ENCODE measurements at regions not wholly inside any gene's neighbourhood (a gene's known extent, or its start where the extent isn't known, plus 50 kb on each side); places are given as distances from the start of the nearest gene placed in this dataset.

GRCh38 chr2:78024996-78025395, 502.8 kb upstream of the LRRTM4 start:
- Histone ChIP-seq H3K27ac (ENCODE audit: low read depth in 1 of 2, low read length in 1 of 2) (no peak overlapping the region), H3K9me3 (ENCODE audit: control insufficient read depth in 4 of 4, insufficient read depth in 3 of 4, low read length in 3 of 4) (peaks cover 0 to 8% (median 7%) of the 10 kb centered on the region in 4 donors), H3K36me3 (ENCODE audit: control insufficient read depth in 4 of 4, insufficient read depth in 4 of 4, low read length in 4 of 4) (no peaks in the 10 kb centered on the region), H3K4me1 (ENCODE audit: control insufficient read depth in 5 of 5, insufficient read depth in 5 of 5, low read length in 5 of 5) (no peaks in the 10 kb centered on the region), H3K4me3 (no peak overlapping the region), H3K27me3 (ENCODE audit: control insufficient read depth in 3 of 3, insufficient read depth in 3 of 3, low read length in 2 of 3) (no peaks in the 10 kb centered on the region), H3K9ac (ENCODE audit: insufficient read depth in 1 of 2, low read length in 2 of 2) (no peak overlapping the region)
- DNase-seq (no peak), ATAC-seq (ENCODE audit: insufficient read depth, low FRiP score) (no peak)
- TF ChIP-seq, protein P1, sequence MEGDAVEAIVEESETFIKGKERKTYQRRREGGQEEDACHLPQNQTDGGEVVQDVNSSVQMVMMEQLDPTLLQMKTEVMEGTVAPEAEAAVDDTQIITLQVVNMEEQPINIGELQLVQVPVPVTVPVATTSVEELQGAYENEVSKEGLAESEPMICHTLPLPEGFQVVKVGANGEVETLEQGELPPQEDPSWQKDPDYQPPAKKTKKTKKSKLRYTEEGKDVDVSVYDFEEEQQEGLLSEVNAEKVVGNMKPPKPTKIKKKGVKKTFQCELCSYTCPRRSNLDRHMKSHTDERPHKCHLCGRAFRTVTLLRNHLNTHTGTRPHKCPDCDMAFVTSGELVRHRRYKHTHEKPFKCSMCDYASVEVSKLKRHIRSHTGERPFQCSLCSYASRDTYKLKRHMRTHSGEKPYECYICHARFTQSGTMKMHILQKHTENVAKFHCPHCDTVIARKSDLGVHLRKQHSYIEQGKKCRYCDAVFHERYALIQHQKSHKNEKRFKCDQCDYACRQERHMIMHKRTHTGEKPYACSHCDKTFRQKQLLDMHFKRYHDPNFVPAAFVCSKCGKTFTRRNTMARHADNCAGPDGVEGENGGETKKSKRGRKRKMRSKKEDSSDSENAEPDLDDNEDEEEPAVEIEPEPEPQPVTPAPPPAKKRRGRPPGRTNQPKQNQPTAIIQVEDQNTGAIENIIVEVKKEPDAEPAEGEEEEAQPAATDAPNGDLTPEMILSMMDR (IDR thresholded peaks at IDR 0.05; ENCODE audit: control extremely low read depth, extremely low read depth) = no peak
- WGBS, 2 donors = 76 to 85% methylated on average over 2 of the region's 2 CpGs

DNA sequence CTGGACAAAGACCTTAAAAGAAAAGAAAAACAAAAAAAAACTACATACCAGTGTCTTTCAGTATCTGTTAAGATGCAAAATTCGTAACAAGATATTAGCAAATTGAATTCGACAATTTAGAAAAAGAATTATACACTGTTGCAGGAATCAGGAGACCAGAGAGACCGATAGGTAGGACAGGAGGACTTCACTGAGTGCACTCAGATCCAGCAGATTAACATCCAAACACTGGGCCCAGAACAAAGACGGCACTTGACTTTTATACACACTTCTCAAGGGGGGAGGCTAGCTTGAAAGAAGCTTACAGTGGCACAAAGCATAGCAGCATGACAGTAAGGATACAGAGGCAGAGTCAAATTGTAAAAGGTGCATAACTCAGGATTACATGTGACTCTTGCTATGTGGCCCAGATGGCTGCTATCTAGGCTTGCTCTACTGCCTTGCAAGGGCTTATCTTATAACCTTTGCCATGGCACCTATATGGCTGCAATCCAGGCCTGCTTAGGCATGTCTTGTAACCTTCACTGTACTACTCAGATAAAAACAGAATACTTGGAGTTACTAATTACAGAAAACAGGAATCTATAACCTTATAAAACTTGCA, 507.3 kb upstream of the LRRTM4 start:
- ATAC-seq (ENCODE audit: insufficient read depth, low FRiP score) = no peak
- WGBS, 2 donors = 55 to 77% methylated on average over 4 of the region's 4 CpGs

GRCh38 chr2:78034706-78035105, 512.5 kb upstream of the LRRTM4 start:
- H3K4me3 ChIP-seq = no peak overlapping the region
- H3K4me1 ChIP-seq (ENCODE audit: control insufficient read depth in 5 of 5, insufficient read depth in 5 of 5, low read length in 5 of 5) = no peaks in the 10 kb centered on the region
- no peak overlapping the region for H3K27ac ChIP-seq (ENCODE audit: low read depth in 1 of 2, low read length in 1 of 2)
- TF ChIP-seq, protein P1 (IDR thresholded peaks at IDR 0.05; ENCODE audit: control extremely low read depth, extremely low read depth) = no peak
- ATAC-seq (ENCODE audit: insufficient read depth, low FRiP score) = no peak
- H3K27me3 ChIP-seq (ENCODE audit: control insufficient read depth in 3 of 3, insufficient read depth in 3 of 3, low read length in 2 of 3) = no peaks in the 10 kb centered on the region
- 56 to 60% methylated on average over 3 of the region's 3 CpGs for WGBS, 2 donors
- H3K36me3 ChIP-seq (ENCODE audit: control insufficient read depth in 4 of 4, insufficient read depth in 4 of 4, low read length in 4 of 4) = no peaks in the 10 kb centered on the region
- no peak for DNase-seq
- peaks cover 0 to 3% (median 1%) of the 10 kb centered on the region in 4 donors for H3K9me3 ChIP-seq (ENCODE audit: control insufficient read depth in 4 of 4, insufficient read depth in 3 of 4, low read length in 3 of 4)
- H3K9ac ChIP-seq (ENCODE audit: insufficient read depth in 1 of 2, low read length in 2 of 2) = no peak overlapping the region

More for the DNA sequence above, 507.3 kb upstream of the LRRTM4 start:
- TF ChIP-seq, protein P1 (IDR thresholded peaks at IDR 0.05; ENCODE audit: control extremely low read depth, extremely low read depth) = no peak
- Histone ChIP-seq H3K9me3 (ENCODE audit: control insufficient read depth in 4 of 4, insufficient read depth in 3 of 4, low read length in 3 of 4) (peaks cover 0 to 7% (median 5%) of the 10 kb centered on the region in 4 donors), H3K4me1 (ENCODE audit: control insufficient read depth in 5 of 5, insufficient read depth in 5 of 5, low read length in 5 of 5) (no peaks in the 10 kb centered on the region), H3K4me3 (no peak overlapping the region), H3K27ac (ENCODE audit: low read depth in 1 of 2, low read length in 1 of 2) (no peak overlapping the region), H3K9ac (ENCODE audit: insufficient read depth in 1 of 2, low read length in 2 of 2) (no peak overlapping the region), H3K27me3 (ENCODE audit: control insufficient read depth in 3 of 3, insufficient read depth in 3 of 3, low read length in 2 of 3) (no peaks in the 10 kb centered on the region), H3K36me3 (ENCODE audit: control insufficient read depth in 4 of 4, insufficient read depth in 4 of 4, low read length in 4 of 4) (no peaks in the 10 kb centered on the region)
- DNase-seq = no peak

GRCh38 chr2:78035804-78036203, 513.6 kb upstream of the LRRTM4 start:
- WGBS, 2 donors = 58 to 77% methylated on average over 2 of the region's 2 CpGs
- Histone ChIP-seq H3K27ac (ENCODE audit: low read depth in 1 of 2, low read length in 1 of 2) (no peak overlapping the region), H3K27me3 (ENCODE audit: control insufficient read depth in 3 of 3, insufficient read depth in 3 of 3, low read length in 2 of 3) (no peaks in the 10 kb centered on the region), H3K9me3 (ENCODE audit: control insufficient read depth in 4 of 4, insufficient read depth in 3 of 4, low read length in 3 of 4) (no peaks in the 10 kb centered on the region), H3K9ac (ENCODE audit: insufficient read depth in 1 of 2, low read length in 2 of 2) (no peak overlapping the region), H3K4me1 (ENCODE audit: control insufficient read depth in 5 of 5, insufficient read depth in 5 of 5, low read length in 5 of 5) (no peaks in the 10 kb centered on the region), H3K36me3 (ENCODE audit: control insufficient read depth in 4 of 4, insufficient read depth in 4 of 4, low read length in 4 of 4) (no peaks in the 10 kb centered on the region), H3K4me3 (no peak overlapping the region)
- TF ChIP-seq, protein P1 (IDR thresholded peaks at IDR 0.05; ENCODE audit: control extremely low read depth, extremely low read depth) = no peak
- ATAC-seq (ENCODE audit: insufficient read depth, low FRiP score) = no peak
- no peak for DNase-seq

Data from lung (tissue), 11 donors.